ENCODE measurements at regions not wholly inside any gene's neighbourhood (a gene's known extent, or its start where the extent isn't known, plus 50 kb on each side); places are given as distances from the start of the nearest gene placed in this dataset.

GRCh38 chr15:81569286-81570080 is 195.5 kb upstream of the TMC3 start:
- DNase-seq, result no peak

- no peak for DNase-seq
These were observed 193.9 kb upstream of the TMC3 start for GRCh38 chr15:81567924-81568323.

- DNase-seq, result no peak
These were observed 189.0 kb upstream of the TMC3 start for GRCh38 chr15:81562986-81563385.

GRCh38 chr15:81560405-81560804 is 186.4 kb upstream of the TMC3 start:
- DNase-seq, result no peak

GRCh38 chr15:81558056-81558455 is 184.0 kb upstream of the TMC3 start:
- DNase-seq, result no peak

GRCh38 chr15:81555346-81555745 is 181.3 kb upstream of the TMC3 start:
- no peak for DNase-seq

- peak; percentile 4 for DNase-seq
These were observed 174.5 kb upstream of the TMC3 start for GRCh38 chr15:81548365-81549130.

GRCh38 chr15:81547521-81548132 is 173.6 kb upstream of the TMC3 start:
- DNase-seq, result no peak

GRCh38 chr15:81544385-81544784 is 170.4 kb upstream of the TMC3 start:
- no peak for DNase-seq

GRCh38 chr15:81540909-81541308 is 166.9 kb upstream of the TMC3 start:
- no peak for DNase-seq

- DNase-seq, result no peak
These were observed 162.3 kb upstream of the TMC3 start for GRCh38 chr15:81536356-81536755.

- DNase-seq, result no peak
These were observed 160.1 kb upstream of the TMC3 start for GRCh38 chr15:81534124-81534523.

GRCh38 chr15:81532001-81532400 is 158.0 kb upstream of the TMC3 start:
- DNase-seq, result peak; percentile 53

- DNase-seq, result peak; percentile 10
These were observed 157.1 kb upstream of the TMC3 start for GRCh38 chr15:81531109-81531592.

GRCh38 chr15:81530271-81530691 is 156.3 kb upstream of the TMC3 start:
- no peak for DNase-seq

GRCh38 chr15:81529481-81529880 is 155.5 kb upstream of the TMC3 start:
- DNase-seq, result no peak

- no peak for DNase-seq
These were observed 152.0 kb upstream of the TMC3 start for GRCh38 chr15:81526029-81526428.

GRCh38 chr15:81524496-81524895 is 150.5 kb upstream of the TMC3 start:
- DNase-seq, result no peak

GRCh38 chr15:81523867-81524266 is 149.9 kb upstream of the TMC3 start:
- DNase-seq, result no peak

GRCh38 chr15:81520480-81520879 is 146.5 kb upstream of the TMC3 start:
- DNase-seq, result no peak

GRCh38 chr15:81516461-81516860 is 142.4 kb upstream of the TMC3 start:
- DNase-seq, result peak; percentile 59

- DNase-seq, result peak; percentile 20
These were observed 142.0 kb upstream of the TMC3 start for GRCh38 chr15:81516012-81516411.

GRCh38 chr15:81514725-81515124 is 140.7 kb upstream of the TMC3 start:
- no peak for DNase-seq

GRCh38 chr15:81511138-81511537 is 137.1 kb upstream of the TMC3 start:
- DNase-seq, result peak; percentile 23

All from EL (cell line).